H9 (cell line): ENCODE measurements at regions not wholly inside any gene's neighbourhood (a gene's known extent, or its start where the extent isn't known, plus 50 kb on each side); places are given as distances from the start of the nearest gene placed in this dataset.

Source experiments
- DNase-seq: peaks from one replicate; pipeline ENCODE4 v3.0.0-alpha.2; 2017
- H2AFZ ChIP-seq: one replicate; pipeline ENCODE4 v1.6.1; 2013; ENCODE audit warnings: mild to moderate bottlenecking, low read length, control low read depth, moderate library complexity
- H2AK5ac ChIP-seq: 2 replicates; pipeline ENCODE4 v1.6.1; 2013; ENCODE audit warnings: low read length, control low read depth, mixed read lengths; ENCODE audit not compliant: insufficient read length
- H2BK120ac ChIP-seq: one replicate; pipeline ENCODE4 v1.6.1; 2013; ENCODE audit warnings: low read depth, mild to moderate bottlenecking, low read length, control low read depth, inconsistent platforms; ENCODE audit not compliant: poor library complexity, severe bottlenecking
- H2BK12ac ChIP-seq: 2 replicates; pipeline ENCODE4 v1.6.1; 2013; ENCODE audit warnings: low read length, control low read depth, mixed read lengths, low read depth; ENCODE audit not compliant: insufficient read length
- H2BK15ac ChIP-seq: 2 replicates; pipeline ENCODE4 v1.6.1; 2013; ENCODE audit warnings: low read depth, low read length, control low read depth
- H2BK20ac ChIP-seq: one replicate; pipeline ENCODE4 v1.6.1; 2013; ENCODE audit warnings: low read depth, mild to moderate bottlenecking, low read length, control low read depth, inconsistent platforms; ENCODE audit not compliant: poor library complexity, severe bottlenecking
- H2BK5ac ChIP-seq: 2 replicates; pipeline ENCODE4 v1.6.1; 2013; ENCODE audit warnings: low read length, control low read depth, mixed read lengths; ENCODE audit not compliant: insufficient read length
- H3K14ac ChIP-seq: 2 replicates; pipeline ENCODE4 v1.6.1; 2013; ENCODE audit warnings: low read length, control low read depth; ENCODE audit not compliant: insufficient read depth
- H3K18ac ChIP-seq: 2 replicates; pipeline ENCODE4 v1.6.1; 2013; ENCODE audit warnings: low read depth, mild to moderate bottlenecking, mixed read lengths, low read length, control low read depth; ENCODE audit not compliant: insufficient read length
- H3K23ac ChIP-seq: 2 replicates; pipeline ENCODE4 v1.6.1; 2013; ENCODE audit warnings: low read length, control low read depth, mixed read lengths, low read depth; ENCODE audit not compliant: insufficient read length
- H3K23me2 ChIP-seq: 2 replicates; pipeline ENCODE4 v1.6.1; 2013; ENCODE audit warnings: low read depth, mild to moderate bottlenecking, mixed read lengths, low read length, control low read depth; ENCODE audit not compliant: insufficient read length, poor library complexity, severe bottlenecking
- H3K27ac ChIP-seq: 2 replicates; pipeline ENCODE4 v1.5.1; 2013; ENCODE audit warnings: low read length, control low read depth, mixed read lengths, low read depth; ENCODE audit not compliant: insufficient read length
- H3K27me3 ChIP-seq: 2 replicates; pipeline ENCODE4 v1.6.1; 2013; ENCODE audit warnings: low read length, control low read depth, inconsistent platforms; ENCODE audit not compliant: insufficient read depth
- H3K4ac ChIP-seq: 2 replicates; pipeline ENCODE4 v1.6.1; 2013; ENCODE audit warnings: low read depth, mild to moderate bottlenecking, control low read depth, inconsistent platforms, low read length, moderate library complexity
- H3K4me1 ChIP-seq: 2 replicates; pipeline ENCODE4 v1.6.1; 2013; ENCODE audit warnings: low read length, control low read depth, inconsistent platforms; ENCODE audit not compliant: insufficient read depth
- H3K4me2 ChIP-seq: 2 replicates; pipeline ENCODE4 v1.6.1; 2013; ENCODE audit warnings: low read length, control low read depth, mixed read lengths; ENCODE audit not compliant: insufficient read length, insufficient read depth
- H3K56ac ChIP-seq: 2 replicates; pipeline ENCODE4 v1.6.1; 2013; ENCODE audit warnings: low read depth, mild to moderate bottlenecking, mixed read lengths, low read length, control low read depth; ENCODE audit not compliant: insufficient read length
- H3K79me1 ChIP-seq: 2 replicates; pipeline ENCODE4 v1.6.1; 2013; ENCODE audit warnings: low read depth, mild to moderate bottlenecking, moderate library complexity, low read length, control low read depth, inconsistent platforms; ENCODE audit not compliant: insufficient read depth, poor library complexity, severe bottlenecking
- H3K79me2 ChIP-seq: 2 replicates; pipeline ENCODE4 v1.6.1; 2013; ENCODE audit warnings: low read length, control low read depth, inconsistent platforms; ENCODE audit not compliant: insufficient read depth
- H3K9ac ChIP-seq: 2 replicates; pipeline ENCODE4 v1.6.1; 2013; ENCODE audit warnings: low read length, control low read depth, mixed read lengths; ENCODE audit not compliant: insufficient read length; ENCODE audit errors: extremely low read depth
- H3K9me3 ChIP-seq: one replicate; pipeline ENCODE4 v1.6.1; 2013; ENCODE audit warnings: low read depth, low read length, inconsistent platforms; ENCODE audit not compliant: control insufficient read depth
- H3T11ph ChIP-seq: one replicate; pipeline ENCODE4 v1.6.1; 2013; ENCODE audit warnings: mild to moderate bottlenecking, low read length, control low read depth, inconsistent platforms
- H4K20me1 ChIP-seq: one replicate; pipeline ENCODE4 v1.6.1; 2013; ENCODE audit not compliant: control insufficient read depth, insufficient read length, insufficient read depth
- H4K5ac ChIP-seq: 2 replicates; pipeline ENCODE4 v1.6.1; 2013; ENCODE audit warnings: low read depth, mild to moderate bottlenecking, mixed read lengths, low read length, control low read depth; ENCODE audit not compliant: insufficient read length
- H4K8ac ChIP-seq: replicated peaks from 2 replicates; pipeline ENCODE4 v1.6.1; 2013; ENCODE audit warnings: low read length, control low read depth, mixed read lengths, low read depth; ENCODE audit not compliant: insufficient read length
- H4K91ac ChIP-seq: 2 replicates; pipeline ENCODE4 v1.6.1; 2013; ENCODE audit warnings: low read depth, mild to moderate bottlenecking, moderate library complexity, mixed read lengths, low read length, control low read depth; ENCODE audit not compliant: insufficient read length
- H3K27ac Mint-ChIP-seq, 3 experiments: 2 replicates in 2 of 3; 3 replicates in 1 of 3; pipeline ENCODE4 v1.8.0; 2020 to 2021; ENCODE audit warnings: mixed read lengths in 3 of 3, mild to moderate bottlenecking in 1 of 3, moderate library complexity in 1 of 3
- H3K27me3 Mint-ChIP-seq: 2 replicates; pipeline ENCODE4 v1.8.0; 2021; ENCODE audit warnings: low read depth, mild to moderate bottlenecking, moderate library complexity, mixed read lengths
- H3K36me3 Mint-ChIP-seq, 3 experiments: 2 replicates in 2 of 3; 3 replicates in 1 of 3; pipeline ENCODE4 v1.8.0; 2020 to 2021; ENCODE audit warnings: low read depth in 3 of 3, mixed read lengths in 3 of 3; ENCODE audit not compliant: insufficient read depth in 1 of 3
- H3K4me1 Mint-ChIP-seq, 2 experiments: 2 replicates each; pipeline ENCODE4 v1.8.0; 2020; ENCODE audit warnings: mixed read lengths in 2 of 2
- H3K4me3 Mint-ChIP-seq, 2 experiments: 2 replicates in 1 of 2; 3 replicates in 1 of 2; pipeline ENCODE4 v1.8.0; 2020 to 2021; ENCODE audit warnings: mild to moderate bottlenecking in 2 of 2, mixed read lengths in 2 of 2, moderate library complexity in 1 of 2
- H3K9me3 Mint-ChIP-seq, 2 experiments: 2 replicates in 1 of 2; 3 replicates in 1 of 2; pipeline ENCODE4 v1.8.0; 2020; ENCODE audit warnings: mild to moderate bottlenecking in 2 of 2, mixed read lengths in 2 of 2, moderate library complexity in 1 of 2
- WGBS: extraction: QIAGEN DNeasy Blood & Tissue Kit; methylation state at CpG from one replicate; pipeline ENCODE4 v1.1.7; 2013; ENCODE audit warnings: missing lambda C conversion rate, low lambda C conversion rate, mixed read lengths; ENCODE audit not compliant: insufficient read length; ENCODE audit errors: extremely low coverage; 5-methylcytosine and 5-hydroxymethylcytosine counted together
- TF ChIP-seq, protein P1 (sequence below): fragments of 200-600 bp; sonication (generic); conservative IDR thresholded peaks from 3 replicates; pipeline ENCODE4 v1.8.0; 2021; ENCODE audit warnings: antibody characterized with exemption, mild to moderate bottlenecking

DNA sequence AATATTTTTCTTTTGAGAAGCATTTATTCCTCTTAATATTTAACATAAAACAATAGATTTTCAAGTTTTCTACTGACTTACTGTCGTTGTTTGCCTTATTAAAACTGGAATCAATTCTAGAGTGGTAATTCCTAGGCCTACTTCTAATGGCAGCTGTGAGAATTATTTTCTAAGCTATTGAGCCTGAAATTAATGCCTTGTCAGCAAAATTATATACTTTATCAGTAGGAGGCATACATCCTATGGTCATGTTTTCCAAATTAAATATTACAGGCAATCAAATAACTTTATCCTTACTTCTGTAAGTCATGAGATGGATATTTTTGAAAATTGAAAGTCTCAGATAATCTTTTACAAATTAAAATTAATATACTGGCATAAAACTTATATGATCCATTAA, 239.1 kb upstream of the CNTNAP4 start:
- no peak overlapping the region for H2BK20ac ChIP-seq
- H3K18ac ChIP-seq: no peak overlapping the region
- H3K4me3 Mint-ChIP-seq: no peak overlapping the region
- H2AK5ac ChIP-seq: no peak overlapping the region
- H3K27ac ChIP-seq: no peak overlapping the region
- H2BK15ac ChIP-seq: no peak overlapping the region
- H3K4me1 ChIP-seq: no peaks in the 10 kb centered on the region
- H4K5ac ChIP-seq: no peak overlapping the region
- H3K14ac ChIP-seq: no peak overlapping the region
- no peak overlapping the region for H2BK12ac ChIP-seq
- H3K79me2 ChIP-seq: no peaks in the 10 kb centered on the region
- H4K91ac ChIP-seq: no peak overlapping the region
- H3T11ph ChIP-seq: no peak overlapping the region
- H3K4me2 ChIP-seq: no peak overlapping the region
- no peaks in the 10 kb centered on the region for H3K27me3 ChIP-seq
- TF ChIP-seq, protein P1, sequence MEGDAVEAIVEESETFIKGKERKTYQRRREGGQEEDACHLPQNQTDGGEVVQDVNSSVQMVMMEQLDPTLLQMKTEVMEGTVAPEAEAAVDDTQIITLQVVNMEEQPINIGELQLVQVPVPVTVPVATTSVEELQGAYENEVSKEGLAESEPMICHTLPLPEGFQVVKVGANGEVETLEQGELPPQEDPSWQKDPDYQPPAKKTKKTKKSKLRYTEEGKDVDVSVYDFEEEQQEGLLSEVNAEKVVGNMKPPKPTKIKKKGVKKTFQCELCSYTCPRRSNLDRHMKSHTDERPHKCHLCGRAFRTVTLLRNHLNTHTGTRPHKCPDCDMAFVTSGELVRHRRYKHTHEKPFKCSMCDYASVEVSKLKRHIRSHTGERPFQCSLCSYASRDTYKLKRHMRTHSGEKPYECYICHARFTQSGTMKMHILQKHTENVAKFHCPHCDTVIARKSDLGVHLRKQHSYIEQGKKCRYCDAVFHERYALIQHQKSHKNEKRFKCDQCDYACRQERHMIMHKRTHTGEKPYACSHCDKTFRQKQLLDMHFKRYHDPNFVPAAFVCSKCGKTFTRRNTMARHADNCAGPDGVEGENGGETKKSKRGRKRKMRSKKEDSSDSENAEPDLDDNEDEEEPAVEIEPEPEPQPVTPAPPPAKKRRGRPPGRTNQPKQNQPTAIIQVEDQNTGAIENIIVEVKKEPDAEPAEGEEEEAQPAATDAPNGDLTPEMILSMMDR: no peak
- WGBS: no CpG with 5 or more reads among the region's 1 CpG
- H3K9me3 Mint-ChIP-seq: peaks cover 40 to 46% of the 10 kb centered on the region in 2 experiments
- peaks cover 28% of the 10 kb centered on the region for H3K9me3 ChIP-seq
- H2AFZ ChIP-seq: no peak overlapping the region
- no peak overlapping the region for H3K4ac ChIP-seq
- H4K8ac ChIP-seq: no peak overlapping the region
- H3K23me2 ChIP-seq: no peaks in the 10 kb centered on the region
- peaks cover 9 to 40% (median 27%) of the 10 kb centered on the region in 3 experiments for H3K36me3 Mint-ChIP-seq
- H2BK5ac ChIP-seq: no peak overlapping the region
- H4K20me1 ChIP-seq: no peaks in the 10 kb centered on the region
- H2BK120ac ChIP-seq: no peak overlapping the region
- no peaks in the 10 kb centered on the region for H3K4me1 Mint-ChIP-seq
- no peak overlapping the region for H3K23ac ChIP-seq
- H3K27ac Mint-ChIP-seq: no peak overlapping the region
- DNase-seq: no peak
- no peak overlapping the region for H3K56ac ChIP-seq
- peaks cover 3% of the 10 kb centered on the region; the same call in 1 of the 2 replicates for H3K27me3 Mint-ChIP-seq
- H3K79me1 ChIP-seq: no peaks in the 10 kb centered on the region
- H3K9ac ChIP-seq: no peak overlapping the region
